HT1080 (cell line): ENCODE measurements at regions not wholly inside any gene's neighbourhood (a gene's known extent, or its start where the extent isn't known, plus 50 kb on each side); places are given as distances from the start of the nearest gene placed in this dataset.

Source experiments
- DNase-seq: peaks from one replicate; pipeline ENCODE4 v3.0.0-alpha.2; 2015; ENCODE audit warnings: low read depth

- DNase-seq: no peak
These were observed 328.0 kb downstream of the TGFB2 start for GRCh38 chr1:218673170-218673569.

GRCh38 chr1:218674280-218674773 is 329.2 kb downstream of the TGFB2 start:
- DNase-seq: peak; percentile 80

DNA sequence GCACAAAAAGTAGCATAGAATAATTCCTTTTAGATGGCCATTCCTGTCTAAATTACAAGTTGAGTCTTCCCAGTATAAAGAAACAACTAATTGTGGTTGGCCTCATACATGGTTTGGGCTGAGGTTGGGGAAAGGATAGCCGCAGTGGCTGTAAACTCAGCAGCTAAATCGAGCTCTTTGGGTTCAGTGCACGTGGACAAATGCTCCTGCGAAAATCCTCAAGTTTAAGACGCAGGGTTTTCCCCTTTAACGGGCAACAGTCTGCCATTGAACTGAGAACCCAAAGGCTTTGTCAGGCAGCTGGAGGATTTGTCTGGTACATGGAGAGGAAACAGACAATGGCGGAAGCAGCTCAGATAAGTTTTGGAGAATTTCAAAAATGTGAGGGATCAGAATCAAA is 331.9 kb downstream of the TGFB2 start:
- DNase-seq: no peak

- no peak for DNase-seq
These were observed 334.3 kb downstream of the TGFB2 start for GRCh38 chr1:218679391-218679790.

DNA sequence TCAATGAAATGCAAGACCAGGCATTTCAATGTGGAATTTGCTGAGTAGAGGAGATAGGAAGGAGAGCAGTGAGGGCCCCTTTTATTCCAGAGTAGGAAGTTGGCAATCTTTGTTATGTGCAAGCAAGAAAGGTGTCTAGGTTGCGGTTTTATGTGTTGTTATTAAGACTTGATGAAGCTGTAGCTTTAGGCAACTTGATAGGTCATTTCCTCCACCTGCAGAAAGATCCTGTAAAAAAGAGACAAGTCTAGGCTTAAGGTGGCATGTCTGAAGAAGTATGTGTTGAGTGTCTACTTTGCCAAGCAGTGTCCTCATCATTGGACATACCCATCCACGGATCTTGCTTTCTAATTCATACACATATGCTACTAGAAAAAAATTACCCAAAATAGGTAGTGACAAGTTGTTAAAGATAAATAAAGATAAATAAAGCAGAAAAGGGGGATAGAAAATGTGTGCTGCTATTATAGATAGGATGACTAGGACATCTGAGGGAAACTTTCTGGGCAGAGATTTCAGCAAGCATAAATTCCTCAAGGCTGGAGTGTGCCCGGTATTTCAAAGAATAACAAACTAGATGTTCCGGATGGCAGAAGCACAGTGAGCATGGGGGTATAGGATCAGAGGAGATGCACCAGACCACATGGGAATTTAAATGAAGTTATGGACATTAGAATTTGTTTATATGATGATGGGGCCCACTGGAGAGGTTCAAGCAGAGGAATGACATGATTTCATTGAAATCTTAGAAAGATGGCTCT is 335.0 kb downstream of the TGFB2 start:
- DNase-seq: no peak

- no peak for DNase-seq
These were observed 338.1 kb downstream of the TGFB2 start for GRCh38 chr1:218683242-218683641.

DNA sequence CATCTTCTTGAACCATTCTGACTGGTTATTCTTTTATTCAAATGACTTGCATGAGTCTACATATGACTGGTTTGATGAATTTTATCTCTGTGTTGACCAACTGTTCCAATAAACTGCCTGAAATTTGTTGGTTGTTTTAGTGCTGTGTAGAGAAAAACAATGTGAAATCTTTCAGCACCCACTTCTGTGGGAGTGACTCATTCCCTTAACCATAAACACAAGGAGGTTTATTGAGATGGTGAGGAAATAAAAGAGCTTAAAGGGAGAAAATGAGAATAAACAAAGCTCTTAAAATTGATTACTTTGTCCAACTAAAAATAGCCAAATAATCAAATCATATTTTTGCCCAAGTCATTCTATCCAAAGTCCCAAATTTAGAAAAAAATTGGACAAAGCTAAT is 341.1 kb downstream of the TGFB2 start:
- DNase-seq: no peak

GRCh38 chr1:218686761-218687160 is 341.6 kb downstream of the TGFB2 start:
- no peak for DNase-seq

DNA sequence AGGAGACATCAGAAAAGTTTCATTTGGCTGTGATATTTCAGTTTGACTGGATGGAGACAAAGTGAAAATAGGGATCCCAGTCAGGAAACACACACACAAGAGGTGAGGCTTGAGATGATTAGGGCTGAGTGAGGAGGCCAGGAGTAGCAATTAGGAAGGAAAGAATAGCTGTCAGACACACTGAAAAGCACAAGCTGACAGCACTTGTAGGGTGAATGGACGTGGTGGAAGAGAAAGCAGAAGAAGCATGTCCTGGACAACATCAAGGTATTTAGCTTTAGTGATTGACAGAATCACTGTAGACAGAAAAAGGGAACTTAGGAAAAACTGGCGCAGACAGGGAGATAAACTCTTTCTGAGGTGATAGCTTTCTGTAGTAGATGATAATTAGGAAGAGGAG is 347.7 kb downstream of the TGFB2 start:
- DNase-seq: no peak

DNA sequence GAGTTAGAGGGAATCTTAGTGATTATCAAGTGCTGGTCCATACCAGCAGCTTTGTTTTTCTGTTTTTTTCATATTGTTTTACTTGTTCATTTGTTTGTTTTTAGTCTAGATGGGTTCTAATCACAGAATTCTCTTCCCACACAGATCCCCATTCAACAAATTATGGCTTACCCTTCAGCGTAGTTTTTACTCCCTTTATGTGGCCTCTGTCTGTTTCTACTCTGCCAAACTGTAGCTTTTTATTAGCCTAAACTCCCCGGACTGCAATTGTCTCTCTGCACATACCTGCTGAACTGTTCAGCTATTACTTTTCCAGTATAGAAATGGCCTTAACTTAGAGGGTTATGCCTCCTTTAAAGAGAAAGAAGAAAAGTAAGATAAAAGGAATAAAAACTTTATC is 348.5 kb downstream of the TGFB2 start:
- DNase-seq: no peak

DNA sequence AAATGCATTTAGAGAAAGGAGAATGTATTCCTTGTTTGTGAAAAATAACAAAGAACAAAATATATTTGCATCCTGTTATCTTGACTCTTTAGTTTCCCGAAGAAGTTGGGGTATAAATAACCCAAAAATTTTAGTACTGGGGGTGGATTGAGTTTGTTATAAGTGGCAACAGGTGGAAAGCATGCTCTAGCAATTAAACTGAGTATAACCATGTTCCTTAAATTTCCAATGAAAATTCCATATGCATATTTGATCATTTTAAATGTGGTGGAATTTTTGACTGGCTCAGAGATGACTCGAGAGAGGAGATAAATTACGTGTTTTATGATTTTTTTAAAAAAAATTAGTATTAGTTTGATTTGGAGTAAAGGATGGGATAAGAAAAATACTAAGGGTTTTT is 348.9 kb downstream of the TGFB2 start:
- no peak for DNase-seq

GRCh38 chr1:218694636-218695035 is 349.5 kb downstream of the TGFB2 start:
- DNase-seq: no peak

- no peak for DNase-seq
These were observed 350.4 kb downstream of the TGFB2 start for GRCh38 chr1:218695525-218695924.

DNA sequence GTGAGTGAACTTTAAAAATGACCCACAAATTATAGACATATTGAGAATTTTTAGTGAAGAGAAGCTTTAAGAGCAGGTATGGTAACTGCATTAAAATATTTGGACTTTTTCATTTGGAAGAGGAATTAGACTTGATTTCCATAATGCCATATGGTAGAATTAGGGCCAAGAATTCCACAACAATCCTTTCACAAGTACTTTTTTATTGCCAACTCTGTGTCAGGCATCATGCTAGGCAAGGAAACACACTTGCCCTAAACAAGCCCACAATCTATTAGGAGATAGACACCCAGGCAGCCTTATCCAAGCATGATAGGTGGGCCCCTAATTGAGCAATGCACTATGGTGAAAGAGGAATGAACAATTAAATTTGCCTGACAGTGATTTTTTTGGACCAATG is 353.0 kb downstream of the TGFB2 start:
- no peak for DNase-seq

GRCh38 chr1:218699421-218699820 is 354.3 kb downstream of the TGFB2 start:
- DNase-seq: no peak

DNA sequence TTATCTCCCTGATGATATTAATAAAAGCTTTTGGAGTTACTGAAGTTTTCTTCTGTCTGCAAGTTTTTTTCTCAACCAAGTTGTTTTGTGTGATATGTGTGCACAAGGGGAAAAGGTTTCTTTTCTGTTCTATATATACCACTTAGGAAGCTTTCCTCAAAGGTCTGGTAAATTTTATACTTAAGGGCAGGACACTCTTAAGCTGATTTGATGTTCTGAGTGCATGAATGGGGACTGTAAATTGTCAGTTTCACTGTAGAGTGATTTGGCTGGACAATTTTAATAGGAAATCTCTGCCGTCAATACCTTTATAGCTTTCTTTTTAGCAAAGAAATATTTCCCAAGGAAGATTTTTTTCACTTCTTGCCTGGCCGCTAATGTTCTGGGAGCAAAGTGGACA is 354.7 kb downstream of the TGFB2 start:
- DNase-seq: no peak

DNA sequence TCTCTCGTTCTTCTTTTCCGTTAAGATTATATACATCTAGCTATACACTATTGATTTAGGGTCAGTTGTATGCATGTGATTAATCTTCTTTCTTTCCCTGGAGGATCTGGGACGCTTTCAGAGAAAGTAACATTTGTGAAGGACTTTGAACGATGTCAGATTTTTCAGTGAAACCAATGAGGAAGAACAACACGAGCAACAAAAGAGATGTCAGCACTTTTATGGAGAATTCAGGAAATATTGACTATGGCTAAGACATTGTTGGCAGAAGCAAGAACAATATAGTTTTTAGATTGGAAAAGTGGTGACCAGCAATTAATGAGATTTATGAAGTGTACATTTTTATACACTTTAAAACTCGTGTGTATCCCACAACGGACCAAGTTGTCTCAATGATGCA is 355.5 kb downstream of the TGFB2 start:
- no peak for DNase-seq

DNA sequence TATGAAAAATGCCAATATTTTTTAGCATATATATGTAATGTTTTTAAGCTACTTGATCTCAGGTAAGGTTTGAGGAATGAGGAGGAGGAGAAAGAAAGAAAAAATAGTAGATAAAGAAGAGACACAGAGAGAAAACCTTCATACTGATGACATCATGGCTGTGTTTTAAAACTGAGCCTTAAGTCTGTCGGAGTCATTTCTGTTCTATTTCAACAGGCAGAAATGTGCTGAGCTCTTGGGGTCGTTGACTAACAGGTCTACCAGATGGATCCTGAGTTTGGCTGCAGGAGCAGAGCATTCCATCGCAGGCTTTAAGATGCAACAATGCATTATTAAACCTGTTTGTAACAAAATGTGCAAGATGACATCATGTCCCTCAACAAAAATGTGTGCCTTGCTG is 356.0 kb downstream of the TGFB2 start:
- DNase-seq: no peak

GRCh38 chr1:218702775-218703174 is 357.6 kb downstream of the TGFB2 start:
- no peak for DNase-seq

GRCh38 chr1:218703836-218704235 is 358.7 kb downstream of the TGFB2 start:
- DNase-seq: no peak

- peak; percentile 78 for DNase-seq
These were observed 360.3 kb downstream of the TGFB2 start for GRCh38 chr1:218705391-218705790.

GRCh38 chr1:218705911-218706893 is 361.1 kb downstream of the TGFB2 start:
- peak; percentile 100 for DNase-seq
